DMS153 treated with DMSO at 0.1 percent for 48 hours (cell line): ENCODE measurements at regions not wholly inside any gene's neighbourhood (a gene's known extent, or its start where the extent isn't known, plus 50 kb on each side); places are given as distances from the start of the nearest gene placed in this dataset.
"Not testable (repeated sequence)": the region's sequence is repeated elsewhere in the genome, so short reads cannot be mapped to it uniquely, and the experiment has no call there.

Experiments
- DNase-seq: peaks from one replicate; lab custom pipeline; 2025; ENCODE audit not compliant: unreplicated experiment; lab: John Stamatoyannopoulos, UW

GRCh38 chr13:97520061-97520460 is 86.1 kb downstream of the RAP2A start:
- no peak for DNase-seq

DNA sequence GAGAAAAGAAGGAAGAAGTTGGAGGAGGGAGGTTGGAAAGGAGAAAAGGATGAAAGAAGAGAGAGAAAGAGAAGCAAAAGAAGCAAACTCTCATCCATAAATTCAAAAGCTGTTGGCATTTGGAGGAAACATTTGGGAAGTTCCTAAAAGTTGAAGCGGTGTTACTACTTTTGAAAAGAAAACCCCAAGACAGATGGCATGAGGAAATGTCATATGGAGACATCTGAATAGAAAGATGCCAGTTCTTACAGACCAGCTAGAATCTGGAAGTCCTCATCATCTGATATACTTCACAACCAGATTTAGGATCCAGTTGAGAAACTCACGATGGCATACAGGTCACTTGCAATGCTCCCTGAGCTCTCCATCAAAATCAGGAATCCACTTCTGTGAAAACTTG is 86.9 kb downstream of the RAP2A start:
- DNase-seq = no peak

GRCh38 chr13:97521726-97522125 is 87.8 kb downstream of the RAP2A start:
- DNase-seq = no peak

DNA sequence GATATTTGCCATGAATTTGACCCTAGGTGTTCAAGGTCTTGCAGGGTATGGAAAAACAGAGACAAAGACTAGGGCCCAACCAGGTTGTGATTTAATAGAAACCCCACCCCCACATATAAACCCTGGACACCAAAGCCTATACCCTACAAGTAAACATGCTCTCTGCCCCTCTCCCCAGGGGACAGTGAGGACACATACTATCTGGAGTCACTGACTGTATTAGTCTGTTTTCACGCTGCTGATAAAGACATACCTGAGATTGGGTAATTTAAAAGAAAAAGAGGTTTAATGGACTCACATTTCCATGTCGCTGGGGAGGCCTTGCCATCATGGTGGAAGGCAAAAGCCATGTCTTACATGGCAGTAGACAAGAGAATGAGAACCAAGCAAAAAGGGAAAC is 88.3 kb downstream of the RAP2A start:
- no peak for DNase-seq

DNA sequence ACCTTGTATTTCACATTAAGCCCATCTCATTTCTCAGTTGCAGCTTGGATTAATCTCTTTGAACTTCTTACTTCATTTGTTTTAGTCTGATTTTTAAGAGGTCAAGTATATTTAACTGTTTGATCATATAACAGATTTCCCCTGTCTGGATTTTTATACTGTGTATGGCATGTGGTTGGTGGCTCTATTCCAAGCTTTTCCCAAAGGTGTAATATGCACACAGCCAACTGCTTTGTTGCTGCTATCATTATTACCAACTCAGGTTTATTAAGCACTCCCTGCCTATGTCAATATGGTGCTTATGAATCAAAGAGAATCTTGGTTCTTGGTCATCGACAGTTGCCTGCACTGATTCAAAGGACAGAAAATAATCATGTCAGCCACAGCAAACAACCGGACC is 92.6 kb downstream of the RAP2A start:
- DNase-seq = no peak

DNA sequence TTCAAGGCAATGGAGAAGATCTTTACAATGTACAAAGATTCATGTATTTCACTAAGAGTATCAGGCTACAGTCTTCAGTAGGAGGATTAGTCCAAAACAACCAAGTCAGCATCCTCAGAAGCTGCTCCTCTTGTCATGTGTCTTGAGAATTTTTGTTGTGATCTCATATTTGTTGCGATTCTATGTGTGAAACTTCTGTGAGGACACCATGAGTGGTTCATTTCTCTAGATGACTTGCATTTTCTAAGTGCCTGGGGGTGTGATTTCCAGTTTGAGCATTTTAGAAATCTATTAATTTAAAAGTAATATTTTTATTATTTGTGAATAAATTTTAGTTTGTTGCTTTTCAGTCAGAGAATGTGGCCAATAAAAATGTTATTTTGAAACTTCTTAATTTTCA is 94.5 kb downstream of the RAP2A start:
- no peak for DNase-seq

- DNase-seq = no peak
Observed at GRCh38 chr13:97534540-97534939, 100.6 kb downstream of the RAP2A start.

- DNase-seq = no peak
Observed at GRCh38 chr13:97535614-97536013, 101.6 kb downstream of the RAP2A start.

DNA sequence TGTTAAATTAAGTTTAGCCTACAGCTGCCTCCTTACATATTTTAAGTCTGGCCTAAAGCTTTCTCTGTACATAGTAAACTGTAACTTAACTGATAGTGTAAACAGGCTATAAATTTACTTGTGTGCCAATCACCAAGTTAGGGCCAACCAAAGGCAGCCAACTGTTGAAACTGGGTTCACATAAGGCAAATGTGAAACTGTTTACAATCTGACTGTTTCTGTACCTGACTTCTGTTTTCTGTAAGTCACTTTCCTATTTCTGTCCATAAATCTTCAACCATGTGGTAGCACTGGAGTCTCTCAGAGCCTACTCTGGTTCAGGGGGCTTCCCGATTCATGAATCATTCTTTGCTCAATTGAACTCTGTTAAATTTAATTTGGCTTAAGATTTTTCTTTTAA is 103.1 kb downstream of the RAP2A start:
- DNase-seq = no peak

DNA sequence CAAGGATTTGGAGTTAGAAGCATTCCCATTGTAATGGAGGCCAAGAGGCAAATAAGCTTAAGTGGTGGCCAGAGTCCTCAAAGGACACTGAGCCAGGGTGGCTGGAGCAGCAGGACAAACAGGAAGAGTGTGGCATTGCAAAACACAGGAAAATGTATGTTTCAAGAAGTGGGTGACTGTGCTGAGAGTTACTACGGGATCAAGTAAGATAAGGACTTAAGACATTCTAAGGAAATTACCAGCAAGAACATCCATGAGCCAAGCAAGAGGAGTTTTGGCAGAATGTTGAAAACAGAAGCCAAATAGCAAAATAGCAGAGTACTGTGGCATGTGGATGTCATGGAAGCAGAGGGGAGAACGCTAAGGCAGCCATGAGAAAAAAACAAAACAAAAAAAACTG is 104.2 kb downstream of the RAP2A start:
- no peak for DNase-seq

DNA sequence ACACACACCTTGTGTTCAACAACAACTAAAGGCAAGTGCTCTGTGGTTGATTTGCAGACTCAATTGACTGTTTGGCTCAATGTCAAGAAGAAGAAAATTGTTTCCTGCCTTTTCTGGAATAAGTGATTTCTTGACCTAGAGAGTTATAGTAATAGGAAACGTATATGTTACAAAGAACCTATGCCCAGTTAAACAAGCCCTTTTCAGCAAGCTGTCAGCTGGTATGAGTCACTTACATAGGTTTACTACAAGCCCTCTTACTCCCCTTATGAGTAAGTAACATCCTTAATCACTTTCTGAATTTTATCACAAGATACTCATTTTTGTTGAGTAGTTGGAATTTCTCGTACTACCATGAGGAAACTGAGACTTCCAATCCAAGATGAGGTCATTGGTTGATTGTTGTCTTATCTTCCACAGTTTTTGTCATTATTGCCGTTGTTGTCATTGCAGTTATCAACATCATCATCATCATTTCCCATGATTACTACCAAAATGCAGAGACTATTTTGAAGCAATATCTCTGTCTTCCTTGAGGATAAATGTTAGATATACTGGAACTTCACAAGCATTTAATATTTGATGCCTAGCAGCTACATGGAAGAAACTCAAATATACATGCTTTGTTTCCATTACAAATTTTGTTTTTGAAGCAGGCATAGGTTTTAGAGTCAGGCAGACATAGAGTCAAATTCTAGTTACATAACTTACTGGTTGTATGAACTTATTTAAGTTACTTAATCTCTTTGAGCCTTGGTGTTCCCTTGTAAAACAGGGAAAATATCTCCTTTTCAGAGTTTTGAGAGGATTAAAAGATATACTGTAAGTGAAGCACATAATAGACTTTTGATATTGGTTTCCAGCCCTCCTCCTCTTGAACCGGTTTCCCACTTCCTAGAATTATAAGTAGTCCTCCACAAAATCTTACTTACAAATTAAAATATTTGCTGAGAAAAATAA is 106.0 kb downstream of the RAP2A start:
- no peak for DNase-seq

DNA sequence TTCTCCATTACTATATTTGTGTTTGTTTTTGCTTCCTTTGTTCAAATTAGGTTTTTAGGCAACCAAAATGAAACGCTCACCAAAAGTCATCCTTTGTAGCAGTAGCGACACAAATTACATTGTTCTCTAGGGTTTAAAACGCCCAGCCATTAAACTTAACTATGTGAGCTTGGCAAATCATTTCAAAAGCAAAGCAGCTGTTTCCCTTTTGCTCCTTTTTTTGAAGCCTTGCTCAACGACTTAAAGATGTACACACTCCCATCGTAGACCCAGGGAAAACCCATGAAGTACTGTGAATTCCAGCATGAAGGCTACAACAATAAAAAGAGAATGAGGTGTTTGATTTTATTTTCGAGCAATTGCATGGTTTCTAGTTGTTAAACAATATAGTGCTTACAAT is 106.7 kb downstream of the RAP2A start:
- no peak for DNase-seq

DNA sequence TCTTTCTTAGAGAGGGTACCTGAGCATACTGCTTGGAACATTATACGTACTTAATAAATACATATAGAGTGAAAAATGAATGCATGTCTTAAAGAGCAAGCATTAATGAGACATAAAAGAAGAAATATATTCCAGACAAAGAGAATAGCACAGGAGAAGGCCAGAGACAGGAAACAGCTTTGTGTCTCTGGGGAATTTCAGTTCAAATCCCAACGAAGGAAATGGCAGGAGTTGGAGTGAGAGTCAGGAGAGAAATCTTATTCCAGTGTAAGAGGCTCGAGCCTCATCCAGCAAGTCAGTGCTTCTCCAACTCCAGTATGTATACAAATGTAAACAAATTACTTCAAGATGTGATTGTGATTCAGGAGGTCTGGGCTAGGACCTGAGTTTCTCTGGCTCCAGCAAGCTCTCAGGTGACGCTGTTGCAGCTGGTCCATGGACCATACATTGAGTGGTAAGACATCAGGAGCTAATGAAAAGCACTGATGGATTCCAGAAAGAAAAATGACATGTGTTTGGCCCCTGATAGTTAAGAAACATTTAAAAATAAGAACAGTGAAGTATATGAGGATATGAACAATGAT is 108.2 kb downstream of the RAP2A start:
- DNase-seq = no peak

- DNase-seq = no peak
Observed at GRCh38 chr13:97544031-97544765, 110.2 kb downstream of the RAP2A start.

- not testable (repeated sequence) for DNase-seq
Observed at GRCh38 chr13:97544971-97545499, 111.1 kb downstream of the RAP2A start.

DNA sequence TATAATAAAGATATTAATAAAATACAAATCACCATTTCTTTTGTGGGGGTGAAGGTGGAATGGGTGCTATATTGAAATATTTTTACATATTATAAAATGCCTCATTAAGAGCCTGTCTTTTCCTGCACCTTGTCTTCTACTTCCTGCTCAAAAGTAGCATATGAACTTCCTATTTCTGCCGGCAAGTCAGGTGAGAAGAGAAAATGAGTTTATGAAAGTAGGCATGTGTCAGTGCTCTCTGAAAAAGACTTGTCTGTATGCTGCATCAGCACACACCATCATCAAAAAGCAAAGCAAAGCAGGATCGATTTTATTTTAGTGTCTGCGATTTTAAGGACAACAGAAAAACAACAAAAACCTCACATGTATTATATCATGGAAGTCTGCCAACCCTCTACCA is 114.2 kb downstream of the RAP2A start:
- DNase-seq = no peak

- no peak for DNase-seq
Observed at GRCh38 chr13:97548711-97549110, 114.7 kb downstream of the RAP2A start.

- no peak for DNase-seq
Observed at GRCh38 chr13:97549201-97549600, 115.2 kb downstream of the RAP2A start.

- DNase-seq = no peak
Observed at GRCh38 chr13:97554496-97554895, 120.5 kb downstream of the RAP2A start.

DNA sequence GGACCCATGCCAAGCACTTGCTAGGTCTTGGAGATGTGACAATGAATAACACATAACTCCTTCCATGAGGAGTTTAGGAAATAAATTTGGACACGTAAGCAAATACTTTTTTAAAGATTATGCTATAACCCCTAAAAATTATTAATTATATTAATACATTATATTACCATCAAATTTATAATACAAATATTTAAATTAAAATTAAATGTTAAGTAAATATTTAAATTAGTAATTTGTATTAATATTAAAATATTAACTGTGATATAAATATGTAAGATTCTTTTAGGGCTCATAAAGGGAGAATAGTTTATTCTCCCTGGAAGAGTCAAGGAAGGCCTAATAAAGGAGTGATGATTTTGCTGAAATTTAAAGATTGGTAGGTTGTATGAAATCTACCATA is 121.1 kb downstream of the RAP2A start:
- DNase-seq = no peak

DNA sequence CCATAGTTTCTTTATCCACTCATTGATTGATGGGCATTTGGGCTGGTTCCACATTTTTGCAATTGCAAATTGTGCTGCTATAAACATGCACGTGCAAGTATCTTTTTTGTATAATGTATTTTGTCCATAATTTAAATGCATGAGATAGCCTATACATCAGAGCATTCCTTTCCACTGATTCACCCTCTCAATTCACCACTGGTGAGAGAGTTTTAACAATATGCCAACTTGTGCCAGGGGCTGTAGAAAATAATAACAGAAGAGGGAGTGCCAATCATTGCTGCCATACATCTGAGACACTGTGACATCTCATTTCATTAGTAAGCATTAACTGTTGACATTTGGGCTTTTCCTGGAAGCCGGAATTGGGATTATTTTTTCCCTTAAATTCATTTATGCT is 125.1 kb downstream of the RAP2A start:
- no peak for DNase-seq

DNA sequence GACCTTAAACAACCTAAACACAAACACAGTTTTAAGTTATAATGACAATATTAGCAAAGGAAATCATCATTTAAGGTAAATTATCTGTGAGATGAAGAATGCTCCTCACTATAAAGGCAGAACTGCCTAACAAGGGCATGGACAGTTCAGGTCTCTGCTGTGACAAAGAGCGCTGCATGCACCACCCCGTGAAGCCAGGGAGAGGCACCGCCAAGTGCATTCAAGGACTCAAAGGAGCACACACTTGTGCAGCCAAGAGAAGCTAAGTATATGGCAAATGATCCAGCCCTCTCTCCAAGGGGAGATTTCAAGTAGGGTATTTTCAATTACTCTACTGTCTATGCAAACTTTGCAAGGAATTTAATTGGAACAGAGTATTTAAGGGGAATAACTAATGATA is 126.0 kb downstream of the RAP2A start:
- DNase-seq = no peak
